Memory B cell (primary cell): ENCODE measurements at regions not wholly inside any gene's neighbourhood (a gene's known extent, or its start where the extent isn't known, plus 50 kb on each side); places are given as distances from the start of the nearest gene placed in this dataset.
"Not testable (repeated sequence)": the region's sequence is repeated elsewhere in the genome, so short reads cannot be mapped to it uniquely, and the experiment has no call there.

Experiments used
- ATAC-seq: fragments of 150-1000 bp; cut with Tn5 transposase; 2 replicates; pipeline ENCODE4 v1.10.0; 2021; ENCODE audit warnings: low read depth, mild to moderate bottlenecking, moderate library complexity
- DNase-seq, 2 donors: peaks; one replicate each; pipeline ENCODE4 v3.0.0; 2022; ENCODE audit warnings: low spot score in 2 of 2
- H3K27ac Mint-ChIP-seq: one replicate; pipeline ENCODE4 v1.8.0; 2022; ENCODE audit warnings: mild to moderate bottlenecking, moderate library complexity, mixed read lengths
- H3K27me3 Mint-ChIP-seq: one replicate; pipeline ENCODE4 v1.8.0; 2022; ENCODE audit warnings: mixed read lengths
- H3K36me3 Mint-ChIP-seq: one replicate; pipeline ENCODE4 v1.8.0; 2022; ENCODE audit warnings: mild to moderate bottlenecking, mixed read lengths
- H3K4me1 Mint-ChIP-seq: one replicate; pipeline ENCODE4 v1.8.0; 2022; ENCODE audit warnings: mixed read lengths
- H3K4me3 Mint-ChIP-seq: one replicate; pipeline ENCODE4 v1.8.0; 2022; ENCODE audit warnings: mild to moderate bottlenecking, moderate library complexity, mixed read lengths
- H3K9me3 Mint-ChIP-seq: one replicate; pipeline ENCODE4 v1.8.0; 2022; ENCODE audit warnings: mixed read lengths

- Mint-ChIP-seq H3K36me3 (no peaks in the 10 kb centered on the region), H3K4me1 (no peaks in the 10 kb centered on the region), H3K27me3 (peaks cover 4% of the 10 kb centered on the region), H3K9me3 (no peaks in the 10 kb centered on the region), H3K4me3 (no peak overlapping the region), H3K27ac (no peak overlapping the region)
- no peak for ATAC-seq
- no peak for DNase-seq
Observed at GRCh38 chr11:134941326-134941725, 529.3 kb upstream of the B3GAT1 start.

GRCh38 chr11:134940441-134941126 is 528.5 kb upstream of the B3GAT1 start:
- DNase-seq (no peak), ATAC-seq (no peak)
- Mint-ChIP-seq H3K4me1 (no peaks in the 10 kb centered on the region), H3K36me3 (no peaks in the 10 kb centered on the region), H3K27me3 (peaks cover 5% of the 10 kb centered on the region), H3K4me3 (no peak overlapping the region), H3K27ac (no peak overlapping the region), H3K9me3 (no peaks in the 10 kb centered on the region)

GRCh38 chr11:134939905-134940304 is 527.9 kb upstream of the B3GAT1 start:
- no peak overlapping the region for H3K4me3 Mint-ChIP-seq
- H3K4me1 Mint-ChIP-seq, result no peaks in the 10 kb centered on the region
- ATAC-seq (no peak), DNase-seq (no peak)
- H3K27ac Mint-ChIP-seq, result no peak overlapping the region
- peaks cover 7% of the 10 kb centered on the region for H3K27me3 Mint-ChIP-seq
- H3K36me3 Mint-ChIP-seq, result no peaks in the 10 kb centered on the region
- H3K9me3 Mint-ChIP-seq, result no peaks in the 10 kb centered on the region

- Mint-ChIP-seq H3K36me3 (no peaks in the 10 kb centered on the region), H3K4me3 (no peak overlapping the region), H3K4me1 (no peaks in the 10 kb centered on the region), H3K27ac (no peak overlapping the region), H3K27me3 (peaks cover 7% of the 10 kb centered on the region), H3K9me3 (no peaks in the 10 kb centered on the region)
- ATAC-seq, result no peak
- no peak for DNase-seq
Observed at GRCh38 chr11:134939031-134939430, 527.0 kb upstream of the B3GAT1 start.

- ATAC-seq, result no peak
- no peaks in the 10 kb centered on the region for H3K4me1 Mint-ChIP-seq
- no peak overlapping the region for H3K27ac Mint-ChIP-seq
- peaks cover 7% of the 10 kb centered on the region for H3K27me3 Mint-ChIP-seq
- H3K4me3 Mint-ChIP-seq, result no peak overlapping the region
- no peaks in the 10 kb centered on the region for H3K36me3 Mint-ChIP-seq
- no peak for DNase-seq
- H3K9me3 Mint-ChIP-seq, result no peaks in the 10 kb centered on the region
Observed at GRCh38 chr11:134938212-134938611, 526.2 kb upstream of the B3GAT1 start.

GRCh38 chr11:134937193-134937592 is 525.2 kb upstream of the B3GAT1 start:
- ATAC-seq, H3K9me3 Mint-ChIP-seq, H3K27me3 Mint-ChIP-seq, H3K36me3 Mint-ChIP-seq, DNase-seq, H3K4me3 Mint-ChIP-seq, H3K27ac Mint-ChIP-seq, H3K4me1 Mint-ChIP-seq: not testable (repeated sequence)

GRCh38 chr11:134932761-134933160 is 520.7 kb upstream of the B3GAT1 start:
- Mint-ChIP-seq H3K27ac (no peak overlapping the region), H3K27me3 (peaks cover 9% of the 10 kb centered on the region), H3K36me3 (no peaks in the 10 kb centered on the region), H3K4me3 (no peak overlapping the region), H3K9me3 (peaks cover 4% of the 10 kb centered on the region), H3K4me1 (no peaks in the 10 kb centered on the region)
- no peak for ATAC-seq
- no peak for DNase-seq

GRCh38 chr11:134925432-134925831 is 513.4 kb upstream of the B3GAT1 start:
- H3K27me3 Mint-ChIP-seq, result peaks cover 14% of the 10 kb centered on the region
- peaks cover 6% of the 10 kb centered on the region for H3K9me3 Mint-ChIP-seq
- DNase-seq, result no peak
- H3K36me3 Mint-ChIP-seq, result no peaks in the 10 kb centered on the region
- ATAC-seq, result no peak
- H3K4me1 Mint-ChIP-seq, result no peaks in the 10 kb centered on the region
- no peak overlapping the region for H3K27ac Mint-ChIP-seq
- H3K4me3 Mint-ChIP-seq, result no peak overlapping the region

- H3K27ac Mint-ChIP-seq, result no peak overlapping the region
- H3K36me3 Mint-ChIP-seq, result no peaks in the 10 kb centered on the region
- H3K27me3 Mint-ChIP-seq, result peaks cover 11% of the 10 kb centered on the region
- no peaks in the 10 kb centered on the region for H3K4me1 Mint-ChIP-seq
- H3K9me3 Mint-ChIP-seq, result peaks cover 3% of the 10 kb centered on the region
- ATAC-seq, result no peak
- no peak for DNase-seq
- no peak overlapping the region for H3K4me3 Mint-ChIP-seq
Observed at GRCh38 chr11:134923441-134923840, 511.4 kb upstream of the B3GAT1 start.

GRCh38 chr11:134921938-134922337 is 509.9 kb upstream of the B3GAT1 start:
- peaks cover 11% of the 10 kb centered on the region for H3K27me3 Mint-ChIP-seq

GRCh38 chr11:134920851-134921608 is 509.0 kb upstream of the B3GAT1 start:
- Mint-ChIP-seq H3K27ac (no peak overlapping the region), H3K27me3 (peaks cover 11% of the 10 kb centered on the region), H3K9me3 (peaks cover 3% of the 10 kb centered on the region), H3K4me1 (no peaks in the 10 kb centered on the region), H3K36me3 (no peaks in the 10 kb centered on the region), H3K4me3 (no peak overlapping the region)
- DNase-seq, result no peak
- ATAC-seq, result no peak

More at GRCh38 chr11:134921938-134922337, 509.9 kb upstream of the B3GAT1 start:
- no peak overlapping the region for H3K4me3 Mint-ChIP-seq
- no peaks in the 10 kb centered on the region for H3K36me3 Mint-ChIP-seq
- ATAC-seq (no peak), DNase-seq (no peak)
- H3K9me3 Mint-ChIP-seq, result peaks cover 3% of the 10 kb centered on the region
- no peaks in the 10 kb centered on the region for H3K4me1 Mint-ChIP-seq
- H3K27ac Mint-ChIP-seq, result no peak overlapping the region

- Mint-ChIP-seq H3K36me3 (no peaks in the 10 kb centered on the region), H3K4me3 (no peak overlapping the region), H3K27ac (no peak overlapping the region), H3K4me1 (no peaks in the 10 kb centered on the region), H3K27me3 (peaks cover 5% of the 10 kb centered on the region), H3K9me3 (no peaks in the 10 kb centered on the region)
- DNase-seq (no peak), ATAC-seq (no peak)
Observed at GRCh38 chr11:134916421-134917213, 504.6 kb upstream of the B3GAT1 start.

- ATAC-seq (no peak), DNase-seq (no peak)
- Mint-ChIP-seq H3K27me3 (peaks cover 5% of the 10 kb centered on the region), H3K9me3 (no peaks in the 10 kb centered on the region), H3K36me3 (no peaks in the 10 kb centered on the region), H3K4me1 (no peaks in the 10 kb centered on the region), H3K27ac (no peak overlapping the region), H3K4me3 (no peak overlapping the region)
Observed at GRCh38 chr11:134915881-134916280, 503.8 kb upstream of the B3GAT1 start.

- Mint-ChIP-seq H3K27ac (no peak overlapping the region), H3K4me1 (no peaks in the 10 kb centered on the region)
- ATAC-seq, result no peak
Observed at GRCh38 chr11:134915212-134915611, 503.2 kb upstream of the B3GAT1 start.

More at GRCh38 chr11:134915212-134915611, 503.2 kb upstream of the B3GAT1 start:
- Mint-ChIP-seq H3K9me3 (no peaks in the 10 kb centered on the region), H3K27me3 (peaks cover 3% of the 10 kb centered on the region), H3K36me3 (no peaks in the 10 kb centered on the region), H3K4me3 (no peak overlapping the region)
- no peak for DNase-seq
